HG03060 (cell line): ENCODE measurements at regions not wholly inside any gene's neighbourhood (a gene's known extent, or its start where the extent isn't known, plus 50 kb on each side); places are given as distances from the start of the nearest gene placed in this dataset.
"Not testable (repeated sequence)": the region's sequence is repeated elsewhere in the genome, so short reads cannot be mapped to it uniquely, and the experiment has no call there.

ENCODE experiments used
- ATAC-seq: cut with Tn5 transposase; IDR thresholded peaks from one replicate; pipeline ENCODE4 v1.9.1; 2021; ENCODE audit warnings: low read depth, moderate number of reproducible peaks; ENCODE audit not compliant: unreplicated experiment

DNA sequence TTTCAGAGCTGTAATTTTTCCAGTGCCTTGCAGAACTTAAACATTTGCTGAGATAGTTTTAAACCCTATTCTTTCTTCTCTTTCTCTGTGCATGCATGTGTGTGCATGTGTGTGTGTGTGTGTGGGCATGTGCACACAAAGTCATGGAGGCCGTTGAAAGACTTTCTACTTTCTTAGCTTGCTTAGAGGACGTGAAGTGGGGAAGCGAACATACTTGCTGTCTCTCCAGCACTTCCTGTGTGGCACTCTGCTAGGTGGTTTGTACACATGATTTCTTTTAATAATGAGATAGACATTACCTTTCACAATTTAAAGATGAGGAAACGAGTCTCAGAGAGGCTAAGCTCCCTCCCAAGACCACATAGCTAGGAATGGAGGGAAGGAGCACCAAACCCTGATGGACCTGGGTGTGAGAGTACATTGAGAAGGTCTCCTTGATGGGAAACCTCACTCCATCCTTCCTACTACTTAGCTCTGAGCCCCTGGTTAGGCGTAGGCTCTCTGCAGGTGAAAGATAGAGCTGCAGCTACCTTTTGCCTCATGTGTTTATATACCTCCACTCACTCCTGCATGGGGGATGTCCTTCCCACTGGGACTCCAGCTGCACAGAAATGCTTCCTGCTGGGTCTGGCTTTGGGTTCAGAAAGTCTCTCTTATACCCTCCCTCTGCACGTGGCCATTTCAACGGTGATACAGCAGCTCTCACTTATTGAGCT is 101.9 kb upstream of the USP24 start:
- no peak for ATAC-seq

DNA sequence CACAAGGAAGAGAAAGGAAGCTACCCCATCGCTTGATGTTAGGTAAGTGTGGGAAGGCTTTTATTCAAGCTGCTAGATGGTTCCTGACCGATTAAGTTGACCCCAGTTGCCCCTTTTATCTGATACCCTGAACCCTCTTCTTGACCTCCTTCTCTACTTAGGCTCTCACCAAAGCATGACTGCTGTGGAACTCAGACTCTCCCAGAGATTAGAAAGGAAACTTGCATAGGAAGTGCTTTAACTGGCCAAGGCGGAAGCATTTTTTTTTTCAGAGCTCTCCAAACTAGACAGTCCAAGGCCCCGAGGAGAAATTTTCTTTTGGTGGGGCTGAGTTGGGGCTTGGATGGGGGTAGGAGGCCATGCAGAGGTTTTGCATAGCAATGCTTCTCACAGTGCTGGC is 101.3 kb upstream of the USP24 start:
- ATAC-seq, result no peak

DNA sequence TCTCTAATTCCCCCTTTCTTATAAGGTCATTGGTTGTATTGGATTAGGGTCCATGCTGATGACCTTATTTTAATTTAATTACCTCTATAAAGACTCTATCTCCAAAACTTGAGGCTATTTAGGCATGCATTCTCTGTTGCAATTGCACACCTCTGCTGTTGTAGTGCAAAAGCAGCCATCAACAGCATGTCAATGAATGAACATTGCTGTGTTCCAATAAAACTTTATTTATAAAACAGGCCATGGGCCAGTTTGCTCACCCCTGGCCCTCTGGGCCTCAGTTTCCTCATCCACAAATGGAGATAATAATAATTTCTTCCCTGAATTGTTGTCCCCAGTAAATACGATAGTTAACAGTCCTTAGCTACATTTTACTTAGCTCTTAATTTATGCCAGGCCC is 100.4 kb upstream of the USP24 start:
- ATAC-seq, result no peak

GRCh38 chr1:55314740-55315139 is 99.6 kb upstream of the USP24 start:
- no peak for ATAC-seq

DNA sequence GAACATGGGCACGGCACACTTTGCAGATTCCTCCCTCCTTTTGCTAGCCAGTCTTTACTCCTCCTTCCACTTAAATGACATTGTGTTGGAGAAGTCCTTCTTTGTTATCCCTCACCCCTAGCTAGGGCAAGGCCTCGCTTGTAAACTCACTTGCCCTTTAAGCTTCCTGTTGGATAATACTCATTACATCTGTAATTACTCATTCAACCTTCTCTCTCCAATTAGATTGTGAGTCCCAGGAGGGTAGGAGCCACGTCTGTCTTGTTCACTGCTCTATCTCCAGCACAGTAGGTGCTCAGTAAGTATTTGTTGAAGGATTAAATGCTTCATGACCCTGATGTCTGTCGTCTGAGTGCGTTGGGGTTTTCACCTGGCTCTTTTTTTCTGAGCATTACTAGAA is 98.7 kb upstream of the USP24 start:
- ATAC-seq, result no peak

GRCh38 chr1:55311979-55312378 is 96.8 kb upstream of the USP24 start:
- ATAC-seq, result no peak

- ATAC-seq, result no peak
Observed at GRCh38 chr1:55311057-55311641, 96.0 kb upstream of the USP24 start.

DNA sequence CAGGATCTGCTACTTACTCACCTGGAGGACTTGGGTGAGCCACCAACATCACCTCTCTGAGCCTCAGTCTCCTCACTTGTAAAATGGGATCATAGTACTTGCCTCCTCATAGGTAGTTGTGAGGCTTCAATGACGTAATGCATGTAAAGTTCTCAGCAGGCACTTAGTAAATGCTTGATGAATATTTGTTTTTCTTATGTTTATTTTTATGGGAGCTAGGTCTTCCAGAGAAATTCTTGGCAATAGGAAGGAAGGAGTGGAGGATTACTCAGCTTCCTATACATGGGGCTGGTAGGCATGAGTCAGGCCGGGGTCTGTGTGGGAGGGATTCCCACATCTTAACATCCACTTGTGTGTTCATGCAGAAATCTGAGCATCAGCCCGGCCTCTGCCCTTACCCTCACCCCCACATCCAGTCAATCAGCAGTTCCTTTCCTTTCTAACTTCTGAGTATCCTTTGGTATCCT is 95.4 kb upstream of the USP24 start:
- no peak for ATAC-seq

GRCh38 chr1:55309786-55310504 is 94.8 kb upstream of the USP24 start:
- no peak for ATAC-seq

DNA sequence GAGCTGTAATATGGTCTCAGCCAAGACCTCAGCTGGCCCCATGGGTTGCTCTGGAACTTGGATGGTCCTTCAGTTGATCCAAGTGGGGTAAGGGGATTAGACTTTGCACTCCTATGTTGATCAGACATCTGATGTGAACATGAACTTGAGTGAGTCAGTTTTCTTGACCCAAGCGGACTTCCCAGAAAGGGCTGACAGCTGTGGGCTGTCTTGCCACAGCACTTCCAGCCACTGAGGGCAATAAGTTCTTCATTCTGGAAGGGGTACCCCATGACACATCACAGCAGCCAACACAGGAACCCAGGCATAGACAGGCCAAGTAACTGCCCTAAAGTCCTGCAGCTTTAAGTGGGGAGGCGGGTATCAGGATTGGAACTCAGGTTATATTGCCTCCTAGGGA is 93.9 kb upstream of the USP24 start:
- no peak for ATAC-seq

DNA sequence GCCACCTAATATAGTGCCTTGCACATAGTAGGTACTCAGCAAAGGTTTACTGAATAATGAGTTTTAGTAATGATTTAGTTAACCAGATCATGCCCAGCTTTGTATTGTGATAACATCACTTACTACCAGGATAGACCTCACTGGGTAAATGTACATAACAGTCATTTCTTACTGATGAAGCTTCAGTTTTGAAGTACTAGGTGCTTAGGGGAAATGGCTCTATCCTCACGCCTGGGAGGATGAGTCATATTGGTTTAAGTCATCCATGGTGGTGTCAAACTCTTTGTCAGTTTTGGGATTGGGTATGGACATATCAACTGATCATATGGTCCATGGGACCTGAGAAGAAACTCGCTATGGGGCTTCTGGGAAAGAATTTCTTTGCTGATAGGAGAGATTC is 90.6 kb upstream of the USP24 start:
- ATAC-seq, result no peak

DNA sequence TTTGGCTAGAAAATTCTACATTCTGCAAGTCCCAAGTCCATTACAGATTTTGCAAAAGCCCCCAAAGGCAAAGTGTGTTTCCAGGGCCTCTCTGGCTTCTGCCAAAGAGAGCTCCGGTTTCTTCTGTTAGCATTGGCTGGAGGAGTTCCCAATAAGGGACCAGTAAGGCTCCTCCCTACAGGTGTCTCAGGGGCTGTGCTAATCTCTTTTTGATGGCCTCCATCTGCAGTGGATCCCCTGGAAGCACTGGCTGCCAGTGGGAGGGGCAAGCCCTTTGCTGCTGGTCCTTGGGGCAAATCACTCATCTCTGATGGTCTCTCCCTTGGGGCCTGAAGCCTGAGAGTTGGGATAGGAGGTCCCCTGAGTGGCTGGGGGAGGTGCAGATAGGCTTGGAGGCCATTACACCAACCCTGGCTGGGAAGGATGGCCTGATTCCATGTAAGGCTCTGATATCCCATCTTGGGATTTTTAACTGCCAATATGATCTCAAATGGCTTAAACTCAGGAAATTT is 89.1 kb upstream of the USP24 start:
- no peak for ATAC-seq

DNA sequence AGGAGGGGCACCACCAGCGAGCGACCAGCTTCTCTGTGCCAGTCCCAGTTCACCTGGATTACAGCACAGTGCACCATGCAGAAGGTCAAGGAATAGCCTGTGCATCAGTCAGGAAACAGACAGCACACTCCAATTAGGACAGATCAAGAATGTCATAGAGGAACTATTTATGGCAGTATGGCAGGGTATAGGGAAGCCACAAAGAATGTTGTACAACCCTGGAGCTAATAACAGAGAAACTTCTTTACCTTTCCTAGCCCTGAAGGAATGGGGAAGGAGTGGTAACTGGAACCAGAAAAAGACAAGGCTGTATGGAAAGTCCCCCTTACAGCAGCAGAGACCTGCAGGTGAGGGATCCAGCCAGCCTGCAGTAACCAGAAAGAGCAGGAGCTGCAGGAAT is 87.8 kb upstream of the USP24 start:
- no peak for ATAC-seq

- ATAC-seq, result no peak
Observed at GRCh38 chr1:55301912-55302311, 86.7 kb upstream of the USP24 start.

GRCh38 chr1:55300975-55301374 is 85.8 kb upstream of the USP24 start:
- no peak for ATAC-seq

DNA sequence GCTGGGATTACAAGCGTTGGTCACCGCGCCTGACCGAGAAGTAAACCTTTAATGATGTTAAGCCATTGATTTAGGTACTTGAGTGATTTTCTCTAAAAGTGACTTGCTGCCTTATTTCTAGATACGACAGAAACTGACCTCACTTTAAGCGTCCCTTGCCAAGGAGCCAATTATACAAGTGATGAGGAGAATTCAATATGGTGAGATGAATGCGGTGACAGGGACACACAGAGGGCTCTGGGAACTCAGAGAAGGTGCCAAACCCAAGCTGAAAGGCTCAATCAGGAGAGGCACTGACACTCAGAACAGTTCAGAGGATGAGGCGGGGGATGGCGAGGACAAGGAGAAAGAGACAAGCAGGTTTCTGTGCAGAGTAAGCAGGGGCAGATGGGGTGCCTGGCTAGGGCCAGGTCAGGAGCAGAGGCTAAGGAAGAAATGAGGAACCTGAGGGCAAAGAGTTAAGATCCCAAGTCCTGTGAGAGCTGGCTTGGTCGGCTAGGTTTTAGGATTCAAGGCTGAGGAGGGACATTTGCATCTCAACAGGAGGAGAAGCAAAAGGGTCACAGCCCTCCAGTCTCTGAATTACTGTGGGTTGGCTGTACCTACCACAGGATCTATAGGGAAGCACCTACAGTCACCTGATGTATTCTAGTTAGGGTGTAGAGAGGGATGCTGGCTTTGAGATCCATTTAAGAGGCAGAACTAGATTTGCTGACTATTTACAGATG is 83.2 kb upstream of the USP24 start:
- ATAC-seq, result no peak

DNA sequence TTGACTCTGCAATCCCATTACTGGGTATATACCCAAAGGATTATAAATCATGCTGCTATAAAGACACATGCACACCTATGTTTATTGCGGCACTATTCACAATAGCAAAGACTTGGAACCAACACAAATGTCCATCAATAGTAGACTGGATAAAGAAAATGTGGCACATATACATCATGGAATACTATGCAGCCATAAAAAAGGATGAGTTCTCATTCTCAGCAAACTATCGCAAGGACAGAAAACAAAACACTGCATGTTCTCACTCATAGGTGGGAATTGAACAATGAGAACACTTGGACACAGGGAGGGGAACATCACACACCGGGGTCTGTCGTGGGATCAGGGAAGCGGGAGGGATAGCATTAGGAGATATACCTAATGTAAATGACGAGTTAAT is 81.1 kb upstream of the USP24 start:
- ATAC-seq, result not testable (repeated sequence)

DNA sequence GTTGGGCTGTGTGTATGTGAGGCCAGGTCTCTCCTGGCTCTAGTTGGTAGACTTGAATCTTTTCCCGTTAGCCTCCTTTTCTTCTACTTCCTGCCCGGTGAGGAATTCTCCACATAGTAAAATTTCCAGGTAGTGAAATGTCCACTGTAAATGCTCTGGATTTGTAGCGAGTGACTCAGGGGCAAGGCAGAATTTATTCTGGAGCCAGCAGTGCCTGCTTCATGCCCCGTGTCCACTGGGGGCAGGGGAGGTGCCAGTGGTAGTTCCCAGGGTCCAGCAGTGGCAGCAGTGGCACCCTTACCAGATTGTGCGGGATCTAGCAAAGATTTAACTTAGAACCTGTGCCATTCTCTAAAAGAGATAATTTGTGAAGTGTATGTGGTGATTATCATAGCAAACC is 74.5 kb upstream of the USP24 start:
- no peak for ATAC-seq

GRCh38 chr1:55289042-55289441 is 73.9 kb upstream of the USP24 start:
- ATAC-seq, result no peak

DNA sequence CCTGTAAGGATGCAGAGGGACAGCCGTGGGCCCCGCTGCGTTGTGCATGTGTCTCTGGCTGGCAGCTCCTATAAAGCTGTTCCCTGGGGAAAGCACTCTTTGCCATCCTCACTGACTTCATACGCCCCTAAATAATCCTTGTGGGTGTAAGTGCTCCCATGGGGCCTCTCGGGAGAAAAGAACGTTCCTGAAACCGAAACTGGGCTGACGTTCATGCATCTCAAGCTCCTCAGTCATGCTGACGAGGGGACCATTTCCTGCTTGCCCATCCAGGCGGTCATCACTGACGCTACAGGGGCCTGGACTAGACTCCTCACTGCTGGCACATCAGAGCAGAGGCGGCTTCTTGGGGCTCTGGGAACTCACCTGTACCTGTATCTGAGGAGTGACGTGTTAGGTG is 73.1 kb upstream of the USP24 start:
- peak; percentile 82 for ATAC-seq

- peak; percentile 14 for ATAC-seq
Observed at GRCh38 chr1:55287723-55288122, 72.6 kb upstream of the USP24 start.
